HEK293 (cell line): ENCODE measurements at regions not wholly inside any gene's neighbourhood (a gene's known extent, or its start where the extent isn't known, plus 50 kb on each side); places are given as distances from the start of the nearest gene placed in this dataset.

Experiments
- CTCF ChIA-PET: fragments of 350-600 bp; formaldehyde crosslinking; extraction: SDS; loops from one replicate; lab custom pipeline; 2021; ENCODE audit warnings: antibody characterized with exemption; lab: Yijun Ruan, JAX
- POLR2A ChIA-PET: fragments of 300-600 bp; formaldehyde crosslinking; extraction: SDS; loops from one replicate; lab custom pipeline; 2020; ENCODE audit warnings: antibody characterized with exemption, inconsistent platforms; lab: Yijun Ruan, JAX
- H3K27ac ChIP-seq: fragments of 200-500 bp; sonication (Bioruptor generic); 2 replicates; pipeline ENCODE4 v1.5.1; 2014; ENCODE audit warnings: low read depth, low read length, control low read depth, inconsistent platforms; ENCODE audit errors: extremely low read depth
- H3K36me3 ChIP-seq, 2 experiments: fragments of 200-500 bp in 1 of 2; sonication (Bioruptor generic) in 1 of 2; 1 replicate in 1 of 2; 2 replicates in 1 of 2; pipeline ENCODE4 v1.5.1; 2014 to 2017; ENCODE audit warnings: inconsistent platforms in 2 of 2, low read length in 2 of 2; ENCODE audit not compliant: control insufficient read depth in 2 of 2, insufficient read depth in 1 of 2
- H3K4me1 ChIP-seq: fragments of 200-500 bp; sonication (Bioruptor generic); 2 replicates; pipeline ENCODE4 v1.5.1; 2014; ENCODE audit warnings: mild to moderate bottlenecking, low read length, inconsistent platforms; ENCODE audit not compliant: control insufficient read depth, insufficient read depth
- H3K4me3 ChIP-seq: 2 replicates; pipeline ENCODE4 v1.5.1; 2011; ENCODE audit warnings: low read depth, mild to moderate bottlenecking, control low read depth, low read length, moderate library complexity
- H3K9me3 ChIP-seq: fragments of 200-500 bp; sonication (Bioruptor generic); 2 replicates; pipeline ENCODE4 v1.5.1; 2014; ENCODE audit warnings: low read depth, low read length, inconsistent platforms; ENCODE audit not compliant: control insufficient read depth, insufficient read depth
- HOXD13 ChIP-seq: sonication (generic); formaldehyde crosslinking; IDR thresholded peaks from 2 replicates; pipeline ENCODE4 v1.8.0; 2022; ENCODE audit warnings: missing genetic modification reagents, borderline replicate concordance
- PRDM6 ChIP-seq: fragments of 450-650 bp; formaldehyde crosslinking; IDR thresholded peaks from 2 replicates; pipeline ENCODE4 v1.5.1; 2017; ENCODE audit warnings: missing biosample characterization, missing genetic modification characterization
- SCRT2 ChIP-seq: fragments of 450-650 bp; formaldehyde crosslinking; IDR thresholded peaks from 2 replicates; pipeline ENCODE4 v1.5.1; 2016; ENCODE audit warnings: missing biosample characterization, missing genetic modification characterization
- ZBTB26 ChIP-seq: fragments of 450-650 bp; formaldehyde crosslinking; optimal IDR thresholded peaks from 2 replicates; pipeline ENCODE3; 2016; ENCODE audit warnings: missing biosample characterization, mild to moderate bottlenecking, missing genetic modification characterization
- ZBTB48 ChIP-seq: fragments of 450-650 bp; formaldehyde crosslinking; IDR thresholded peaks from 2 replicates; pipeline ENCODE4 v1.5.1; 2016; ENCODE audit warnings: missing biosample characterization, missing genetic modification characterization
- ZFHX2 ChIP-seq: fragments of 450-650 bp; formaldehyde crosslinking; conservative IDR thresholded peaks from 2 replicates; pipeline ENCODE4 v1.5.1; 2016; ENCODE audit warnings: missing biosample characterization, missing genetic modification characterization
- ZFP37 ChIP-seq: fragments of 450-650 bp; formaldehyde crosslinking; IDR thresholded peaks from 2 replicates; pipeline ENCODE4 v1.5.1; 2016; ENCODE audit warnings: missing biosample characterization, missing genetic modification characterization
- ZNF132 ChIP-seq: fragments of 450-650 bp; formaldehyde crosslinking; IDR thresholded peaks from 2 replicates; pipeline ENCODE4 v1.5.1; 2017; ENCODE audit warnings: missing biosample characterization, missing genetic modification characterization, borderline replicate concordance
- ZNF155 ChIP-seq: fragments of 450-650 bp; formaldehyde crosslinking; IDR thresholded peaks from 2 replicates; pipeline ENCODE4 v1.5.1; 2016; ENCODE audit warnings: missing biosample characterization, missing genetic modification characterization
- ZNF175 ChIP-seq: fragments of 450-650 bp; formaldehyde crosslinking; IDR thresholded peaks from 2 replicates; pipeline ENCODE4 v1.5.1; 2016; ENCODE audit warnings: missing biosample characterization, missing genetic modification characterization
- ZNF19 ChIP-seq: fragments of 450-650 bp; formaldehyde crosslinking; IDR thresholded peaks from 2 replicates; pipeline ENCODE4; 2016; ENCODE audit warnings: missing biosample characterization, missing genetic modification characterization, low read depth
- ZNF223 ChIP-seq: fragments of 450-650 bp; formaldehyde crosslinking; IDR thresholded peaks from 2 replicates; pipeline ENCODE4 v1.5.1; 2016; ENCODE audit warnings: missing biosample characterization, missing genetic modification characterization
- ZNF248 ChIP-seq: fragments of 450-650 bp; formaldehyde crosslinking; IDR thresholded peaks from 2 replicates; pipeline ENCODE4 v1.5.1; 2017; ENCODE audit warnings: missing biosample characterization, missing genetic modification characterization
- ZNF266 ChIP-seq: fragments of 450-650 bp; formaldehyde crosslinking; IDR thresholded peaks from 2 replicates; pipeline ENCODE4 v1.5.1; 2016; ENCODE audit warnings: missing biosample characterization, missing genetic modification characterization, low read depth
- ZNF510 ChIP-seq: fragments of 450-650 bp; formaldehyde crosslinking; IDR thresholded peaks from 2 replicates; pipeline ENCODE4 v1.5.1; 2018; ENCODE audit warnings: mild to moderate bottlenecking, missing genetic modification characterization, missing biosample characterization; ENCODE audit not compliant: insufficient replicate concordance
- ZNF530 ChIP-seq: fragments of 450-650 bp; formaldehyde crosslinking; IDR thresholded peaks from 2 replicates; pipeline ENCODE4 v1.5.1; 2016; ENCODE audit warnings: low read depth, missing biosample characterization, missing genetic modification characterization
- ZNF544 ChIP-seq: fragments of 450-650 bp; formaldehyde crosslinking; IDR thresholded peaks from 2 replicates; pipeline ENCODE4 v1.5.0; 2017; ENCODE audit warnings: missing biosample characterization, missing genetic modification characterization
- ZNF704 ChIP-seq: fragments of 450-650 bp; formaldehyde crosslinking; IDR thresholded peaks from 2 replicates; pipeline ENCODE4 v1.5.1; 2016; ENCODE audit warnings: missing biosample characterization, missing genetic modification characterization
- ZNF76 ChIP-seq: fragments of 450-650 bp; formaldehyde crosslinking; IDR thresholded peaks from 2 replicates; pipeline ENCODE4; 2016; ENCODE audit warnings: low read depth, missing biosample characterization, missing genetic modification characterization, borderline replicate concordance
- ZNF768 ChIP-seq: fragments of 450-650 bp; formaldehyde crosslinking; IDR thresholded peaks from 2 replicates; pipeline ENCODE4 v1.5.1; 2018; ENCODE audit warnings: missing biosample characterization, mild to moderate bottlenecking, missing genetic modification characterization
- ZNF777 ChIP-seq: fragments of 450-650 bp; formaldehyde crosslinking; IDR thresholded peaks from 2 replicates; pipeline ENCODE4 v1.5.1; 2017; ENCODE audit warnings: missing biosample characterization, missing genetic modification characterization, borderline replicate concordance
- TF ChIP-seq, protein P1 (sequence below): fragments of 450-650 bp; formaldehyde crosslinking; IDR thresholded peaks from 2 replicates; pipeline ENCODE4 v1.5.1; 2017; ENCODE audit warnings: missing biosample characterization, mild to moderate bottlenecking, missing genetic modification characterization, moderate library complexity

GRCh38 chr5:167008705-167009104, 1282.7 kb upstream of the WWC1 start:
- POLR2A ChIA-PET, result interaction anchor here (0.5 kb wide), 1 partner anchor 79 kb away, joined by 3 read pairs; no protein-coding TSS in a partner anchor
- Histone ChIP-seq H3K9me3 (no peaks in the 10 kb centered on the region), H3K4me3 (no peak overlapping the region), H3K4me1 (no peaks in the 10 kb centered on the region), H3K36me3 (no peaks in the 10 kb centered on the region), H3K27ac (no peak overlapping the region)
- CTCF ChIA-PET, result no interaction called here
- TF ChIP-seq ZNF768 (tag by site-specific recombination), result no peak
- no peak for TF ChIP-seq ZNF266 (tag by site-specific recombination)
- TF ChIP-seq ZNF544 (tag by site-specific recombination), result no peak
- TF ChIP-seq ZNF704, result no peak
- no peak for TF ChIP-seq ZNF223 (tag by site-specific recombination)

- CTCF ChIA-PET, result no interaction called here
- POLR2A ChIA-PET, result no interaction called here
- Histone ChIP-seq H3K27ac (no peak overlapping the region), H3K36me3 (no peaks in the 10 kb centered on the region), H3K4me1 (no peaks in the 10 kb centered on the region), H3K4me3 (no peak overlapping the region), H3K9me3 (no peaks in the 10 kb centered on the region)
- TF ChIP-seq ZBTB48 (tag by site-specific recombination), result no peak
- TF ChIP-seq ZFHX2 (tag by site-specific recombination), result no peak
- TF ChIP-seq, protein P1, sequence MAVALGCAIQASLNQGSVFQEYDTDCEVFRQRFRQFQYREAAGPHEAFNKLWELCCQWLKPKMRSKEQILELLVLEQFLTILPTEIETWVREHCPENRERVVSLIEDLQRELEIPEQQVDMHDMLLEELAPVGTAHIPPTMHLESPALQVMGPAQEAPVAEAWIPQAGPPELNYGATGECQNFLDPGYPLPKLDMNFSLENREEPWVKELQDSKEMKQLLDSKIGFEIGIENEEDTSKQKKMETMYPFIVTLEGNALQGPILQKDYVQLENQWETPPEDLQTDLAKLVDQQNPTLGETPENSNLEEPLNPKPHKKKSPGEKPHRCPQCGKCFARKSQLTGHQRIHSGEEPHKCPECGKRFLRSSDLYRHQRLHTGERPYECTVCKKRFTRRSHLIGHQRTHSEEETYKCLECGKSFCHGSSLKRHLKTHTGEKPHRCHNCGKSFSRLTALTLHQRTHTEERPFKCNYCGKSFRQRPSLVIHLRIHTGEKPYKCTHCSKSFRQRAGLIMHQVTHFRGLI, result no peak
- TF ChIP-seq ZNF155 (tag by site-specific recombination), result no peak
- no peak for TF ChIP-seq ZNF530 (tag by site-specific recombination)
- no peak for TF ChIP-seq SCRT2
- no peak for TF ChIP-seq ZNF510 (tag by site-specific recombination)
- TF ChIP-seq ZNF777, result no peak
- no peak for TF ChIP-seq HOXD13
- TF ChIP-seq ZNF248 (tag by site-specific recombination), result no peak
- TF ChIP-seq ZNF544 (tag by site-specific recombination), result no peak
Observed at GRCh38 chr5:167011196-167011595, 1280.2 kb upstream of the WWC1 start.

DNA sequence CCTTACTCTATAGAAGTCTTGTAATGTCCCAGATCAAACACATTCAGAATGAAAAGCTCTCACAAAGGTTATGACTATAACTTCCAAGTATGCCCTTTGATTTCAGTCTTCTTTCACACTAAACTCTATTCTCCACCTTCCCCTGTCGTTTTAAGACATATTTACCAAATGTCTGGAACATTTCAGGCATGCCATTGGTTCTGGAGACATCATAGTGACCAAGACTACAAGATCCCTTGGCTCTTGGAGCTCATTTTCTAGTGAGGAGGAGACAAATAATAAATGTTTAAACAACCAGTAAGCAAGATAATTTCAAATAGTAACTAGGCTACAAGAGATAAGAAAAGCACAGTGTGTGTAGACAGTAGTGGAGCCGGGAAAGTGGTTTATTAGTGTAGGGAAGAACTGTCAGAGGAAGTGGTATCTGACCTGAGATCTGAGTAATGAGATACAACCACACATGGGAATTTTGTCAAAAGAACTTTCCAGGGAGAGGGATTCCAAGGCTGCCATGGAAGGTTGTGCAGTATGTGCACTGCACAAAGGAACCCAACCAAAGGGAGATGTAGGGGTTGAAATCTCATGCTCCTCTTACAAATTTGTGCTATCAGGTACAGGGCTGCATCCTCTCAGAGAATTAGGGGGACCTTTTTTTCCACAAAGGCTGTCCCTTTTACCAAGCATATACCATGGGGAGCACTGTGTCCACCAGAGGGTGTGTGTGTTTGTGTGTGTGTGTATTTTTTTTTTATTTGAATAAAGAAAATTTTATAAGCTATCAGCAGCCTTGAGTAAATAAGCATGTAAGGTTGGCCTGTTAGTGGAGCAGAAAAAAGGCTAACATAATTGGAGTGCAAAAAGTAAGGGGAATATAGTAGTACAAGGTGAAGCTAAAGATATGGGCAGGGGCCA, 1279.1 kb upstream of the WWC1 start:
- Histone ChIP-seq H3K9me3 (no peaks in the 10 kb centered on the region), H3K4me1 (no peaks in the 10 kb centered on the region), H3K36me3 (no peaks in the 10 kb centered on the region), H3K27ac (no peak overlapping the region), H3K4me3 (no peak overlapping the region)
- CTCF ChIA-PET, result no interaction called here
- POLR2A ChIA-PET, result no interaction called here
- TF ChIP-seq ZBTB26 (tag by site-specific recombination) (no peak), ZFP37 (tag by site-specific recombination) (no peak), PRDM6 (tag by site-specific recombination) (no peak), ZNF76 (tag by site-specific recombination) (no peak), ZNF175 (tag by site-specific recombination) (no peak), ZNF19 (tag by site-specific recombination) (no peak), ZNF132 (tag by site-specific recombination) (no peak)
